Mesendoderm (in vitro differentiated cells): ENCODE measurements at regions not wholly inside any gene's neighbourhood (a gene's known extent, or its start where the extent isn't known, plus 50 kb on each side); places are given as distances from the start of the nearest gene placed in this dataset.

ENCODE experiments used
- DNase-seq: peaks from one replicate; pipeline ENCODE4 v3.0.0; 2013
- H2AK5ac ChIP-seq: 2 replicates; pipeline ENCODE4 v1.6.1; 2013; ENCODE audit warnings: low read length, inconsistent platforms
- H2BK120ac ChIP-seq: 2 replicates; pipeline ENCODE4 v1.6.1; 2013; ENCODE audit warnings: low read depth, mild to moderate bottlenecking, low read length, moderate library complexity, mixed read lengths
- H2BK15ac ChIP-seq: replicated peaks from 2 replicates; pipeline ENCODE4 v1.6.1; 2013; ENCODE audit warnings: low read depth, mild to moderate bottlenecking, moderate library complexity
- H2BK5ac ChIP-seq: 2 replicates; pipeline ENCODE4 v1.6.1; 2013; ENCODE audit warnings: low read length, inconsistent platforms
- H3K18ac ChIP-seq: 2 replicates; pipeline ENCODE4 v1.6.1; 2013; ENCODE audit warnings: mild to moderate bottlenecking, low read length, mixed read lengths
- H3K23ac ChIP-seq: one replicate; pipeline ENCODE4 v1.6.1; 2013; ENCODE audit warnings: low read length
- H3K27ac ChIP-seq: 2 replicates; pipeline ENCODE4 v1.5.1; 2013; ENCODE audit warnings: low read depth, mild to moderate bottlenecking, inconsistent platforms, low read length, moderate library complexity
- H3K27me3 ChIP-seq: 2 replicates; pipeline ENCODE4 v1.6.1; 2013; ENCODE audit warnings: low read length, control low read depth, mild to moderate bottlenecking, inconsistent platforms; ENCODE audit not compliant: insufficient read depth, poor library complexity
- H3K36me3 ChIP-seq: 2 replicates; pipeline ENCODE4 v1.6.1; 2013; ENCODE audit warnings: low read length, inconsistent platforms; ENCODE audit not compliant: control insufficient read depth, insufficient read depth
- H3K4ac ChIP-seq: one replicate; pipeline ENCODE4 v1.6.1; 2013; ENCODE audit warnings: low read depth, mild to moderate bottlenecking, low read length, moderate library complexity
- H3K4me1 ChIP-seq: 2 replicates; pipeline ENCODE4 v1.6.1; 2013; ENCODE audit warnings: low read depth, low read length, inconsistent platforms; ENCODE audit not compliant: control insufficient read depth
- H3K4me2 ChIP-seq: 2 replicates; pipeline ENCODE4 v1.6.1; 2013; ENCODE audit warnings: low read length
- H3K4me3 ChIP-seq: 2 replicates; pipeline ENCODE4 v1.5.1; 2013; ENCODE audit warnings: mild to moderate bottlenecking, low read length
- H3K56ac ChIP-seq: one replicate; pipeline ENCODE4 v1.6.1; 2013; ENCODE audit warnings: low read length
- H3K79me1 ChIP-seq: 2 replicates; pipeline ENCODE4 v1.6.1; 2013; ENCODE audit warnings: low read length, inconsistent platforms
- H3K79me2 ChIP-seq: 2 replicates; pipeline ENCODE4 v1.6.1; 2013; ENCODE audit warnings: mild to moderate bottlenecking, low read length; ENCODE audit not compliant: control insufficient read depth, insufficient read depth
- H3K9ac ChIP-seq: 2 replicates; pipeline ENCODE4 v1.6.1; 2013; ENCODE audit warnings: low read length, inconsistent platforms
- H4K5ac ChIP-seq: one replicate; pipeline ENCODE4 v1.6.1; 2013; ENCODE audit warnings: low read length
- H4K8ac ChIP-seq: one replicate; pipeline ENCODE4 v1.6.1; 2013; ENCODE audit warnings: low read depth, mild to moderate bottlenecking, control low read depth, low read length, moderate library complexity
- WGBS: extraction: QIAGEN DNeasy Blood & Tissue Kit; methylation state at CpG from one replicate; pipeline ENCODE4 v1.1.7; 2013; ENCODE audit warnings: low lambda C conversion rate, missing lambda C conversion rate; ENCODE audit not compliant: insufficient coverage; ENCODE audit errors: extremely low coverage; 5-methylcytosine and 5-hydroxymethylcytosine counted together

GRCh38 chr12:30021051-30021833 is 237.5 kb upstream of the TMTC1 start:
- Histone ChIP-seq H2AK5ac (no peak overlapping the region), H3K9ac (no peak overlapping the region), H3K4me3 (no peak overlapping the region), H3K4me2 (no peak overlapping the region), H2BK5ac (no peak overlapping the region), H4K5ac (no peak overlapping the region), H3K27me3 (no peaks in the 10 kb centered on the region), H3K36me3 (no peaks in the 10 kb centered on the region), H3K56ac (no peak overlapping the region), H3K27ac (no peak overlapping the region), H3K4me1 (no peaks in the 10 kb centered on the region), H4K8ac (no peak overlapping the region), H3K4ac (no peak overlapping the region), H3K18ac (no peak overlapping the region), H3K79me1 (no peaks in the 10 kb centered on the region), H3K23ac (no peak overlapping the region), H2BK15ac (no peak overlapping the region), H3K79me2 (no peaks in the 10 kb centered on the region), H2BK120ac (no peak overlapping the region)
- DNase-seq: no peak
- WGBS: no CpG with 5 or more reads among the region's 2 CpGs

- Histone ChIP-seq H3K4ac (no peak overlapping the region), H3K27ac (no peak overlapping the region), H3K36me3 (no peaks in the 10 kb centered on the region), H4K8ac (no peak overlapping the region), H3K4me3 (no peak overlapping the region), H3K4me2 (no peak overlapping the region), H2AK5ac (no peak overlapping the region), H2BK120ac (no peak overlapping the region), H3K23ac (no peak overlapping the region), H3K4me1 (no peaks in the 10 kb centered on the region), H2BK15ac (no peak overlapping the region), H3K9ac (no peak overlapping the region), H3K79me1 (no peaks in the 10 kb centered on the region), H3K79me2 (no peaks in the 10 kb centered on the region), H3K56ac (no peak overlapping the region), H2BK5ac (no peak overlapping the region), H3K18ac (no peak overlapping the region), H3K27me3 (no peaks in the 10 kb centered on the region), H4K5ac (no peak overlapping the region)
- DNase-seq: no peak
- no CpG with 5 or more reads among the region's 4 CpGs for whole genome bisulfite sequencing
Observed at GRCh38 chr12:30019366-30020140, 235.8 kb upstream of the TMTC1 start.

- no peak overlapping the region for H3K23ac ChIP-seq
- H2BK5ac ChIP-seq: no peak overlapping the region
- no peaks in the 10 kb centered on the region for H3K79me2 ChIP-seq
- no peaks in the 10 kb centered on the region for H3K4me1 ChIP-seq
- H3K27ac ChIP-seq: no peak overlapping the region
- no peaks in the 10 kb centered on the region for H3K36me3 ChIP-seq
- WGBS: no CpG with 5 or more reads among the region's 10 CpGs
- no peak overlapping the region for H2BK15ac ChIP-seq
- no peaks in the 10 kb centered on the region for H3K79me1 ChIP-seq
- H3K4ac ChIP-seq: no peak overlapping the region
- H4K5ac ChIP-seq: no peak overlapping the region
- H3K4me2 ChIP-seq: no peak overlapping the region
- no peak overlapping the region for H4K8ac ChIP-seq
- no peak for DNase-seq
- H3K56ac ChIP-seq: no peak overlapping the region
- no peaks in the 10 kb centered on the region for H3K27me3 ChIP-seq
- no peak overlapping the region for H3K18ac ChIP-seq
- no peak overlapping the region for H3K4me3 ChIP-seq
- H3K9ac ChIP-seq: no peak overlapping the region
- H2BK120ac ChIP-seq: no peak overlapping the region
- no peak overlapping the region for H2AK5ac ChIP-seq
Observed at GRCh38 chr12:30016540-30017055, 232.9 kb upstream of the TMTC1 start.

GRCh38 chr12:30015631-30016337 is 232.0 kb upstream of the TMTC1 start:
- peak; percentile 38 for DNase-seq
- no peak overlapping the region for H3K23ac ChIP-seq
- no peaks in the 10 kb centered on the region for H3K79me1 ChIP-seq
- no peak overlapping the region for H4K5ac ChIP-seq
- no peak overlapping the region for H2BK5ac ChIP-seq
- no peaks in the 10 kb centered on the region for H3K36me3 ChIP-seq
- H3K4me1 ChIP-seq: no peaks in the 10 kb centered on the region
- no peaks in the 10 kb centered on the region for H3K79me2 ChIP-seq
- no peak overlapping the region for H2BK120ac ChIP-seq
- H3K4ac ChIP-seq: no peak overlapping the region
- H3K27me3 ChIP-seq: no peaks in the 10 kb centered on the region
- WGBS: no CpG with 5 or more reads among the region's 5 CpGs
- no peak overlapping the region for H2BK15ac ChIP-seq
- no peak overlapping the region for H3K9ac ChIP-seq
- no peak overlapping the region for H3K4me3 ChIP-seq
- no peak overlapping the region for H3K18ac ChIP-seq
- H4K8ac ChIP-seq: no peak overlapping the region
- H2AK5ac ChIP-seq: no peak overlapping the region
- H3K27ac ChIP-seq: no peak overlapping the region
- no peak overlapping the region for H3K4me2 ChIP-seq
- H3K56ac ChIP-seq: no peak overlapping the region

GRCh38 chr12:30014991-30015390 is 231.2 kb upstream of the TMTC1 start:
- H2AK5ac ChIP-seq: no peak overlapping the region
- no CpG with 5 or more reads among the region's 1 CpG for WGBS
- H3K27ac ChIP-seq: no peak overlapping the region
- no peak overlapping the region for H3K4ac ChIP-seq
- no peak overlapping the region for H3K4me2 ChIP-seq
- H3K36me3 ChIP-seq: no peaks in the 10 kb centered on the region
- no peaks in the 10 kb centered on the region for H3K4me1 ChIP-seq
- no peak overlapping the region for H3K23ac ChIP-seq
- H4K8ac ChIP-seq: no peak overlapping the region
- no peak overlapping the region for H4K5ac ChIP-seq
- no peaks in the 10 kb centered on the region for H3K79me1 ChIP-seq
- H3K4me3 ChIP-seq: no peak overlapping the region
- H3K79me2 ChIP-seq: no peaks in the 10 kb centered on the region
- no peak overlapping the region for H2BK15ac ChIP-seq
- no peak overlapping the region for H3K9ac ChIP-seq
- no peak overlapping the region for H2BK5ac ChIP-seq
- no peak overlapping the region for H3K56ac ChIP-seq
- no peak for DNase-seq
- H2BK120ac ChIP-seq: no peak overlapping the region
- H3K27me3 ChIP-seq: no peaks in the 10 kb centered on the region
- H3K18ac ChIP-seq: no peak overlapping the region
